Astrocyte (in vitro differentiated cells and primary cell): ENCODE measurements at regions not wholly inside any gene's neighbourhood (a gene's known extent, or its start where the extent isn't known, plus 50 kb on each side); places are given as distances from the start of the nearest gene placed in this dataset.

Experiments
- EZH2 ChIP-seq: IDR thresholded peaks from 2 replicates; pipeline ENCODE4 v1.6.1; 2012; ENCODE audit warnings: mild to moderate bottlenecking, low read length, inconsistent platforms; ENCODE audit not compliant: insufficient read depth
- TF ChIP-seq, protein P1 (sequence below): IDR thresholded peaks from 2 replicates; pipeline ENCODE4 v1.5.1; 2011; ENCODE audit warnings: low read depth, mild to moderate bottlenecking, inconsistent platforms, low read length, moderate library complexity; ENCODE audit not compliant: insufficient read depth

DNA sequence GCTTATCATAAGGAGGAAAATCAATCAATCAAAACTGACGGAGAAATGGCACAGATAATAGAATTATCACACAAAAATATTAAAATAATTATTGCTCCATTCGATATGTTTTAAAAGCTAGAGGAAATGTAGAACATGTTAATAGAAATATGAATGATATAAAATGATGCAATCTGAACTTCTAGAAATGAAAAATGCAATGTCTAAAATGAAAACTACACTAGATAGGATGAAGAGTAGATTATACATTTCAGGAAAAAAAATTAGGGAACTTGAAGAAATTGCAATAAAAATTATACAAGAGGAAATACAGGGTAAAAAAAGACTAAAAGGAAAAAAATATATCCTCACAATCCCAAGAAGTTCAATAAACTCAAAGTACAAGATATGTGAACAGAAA is 80.2 kb upstream of the TP63 start:
- TF ChIP-seq, protein P1, sequence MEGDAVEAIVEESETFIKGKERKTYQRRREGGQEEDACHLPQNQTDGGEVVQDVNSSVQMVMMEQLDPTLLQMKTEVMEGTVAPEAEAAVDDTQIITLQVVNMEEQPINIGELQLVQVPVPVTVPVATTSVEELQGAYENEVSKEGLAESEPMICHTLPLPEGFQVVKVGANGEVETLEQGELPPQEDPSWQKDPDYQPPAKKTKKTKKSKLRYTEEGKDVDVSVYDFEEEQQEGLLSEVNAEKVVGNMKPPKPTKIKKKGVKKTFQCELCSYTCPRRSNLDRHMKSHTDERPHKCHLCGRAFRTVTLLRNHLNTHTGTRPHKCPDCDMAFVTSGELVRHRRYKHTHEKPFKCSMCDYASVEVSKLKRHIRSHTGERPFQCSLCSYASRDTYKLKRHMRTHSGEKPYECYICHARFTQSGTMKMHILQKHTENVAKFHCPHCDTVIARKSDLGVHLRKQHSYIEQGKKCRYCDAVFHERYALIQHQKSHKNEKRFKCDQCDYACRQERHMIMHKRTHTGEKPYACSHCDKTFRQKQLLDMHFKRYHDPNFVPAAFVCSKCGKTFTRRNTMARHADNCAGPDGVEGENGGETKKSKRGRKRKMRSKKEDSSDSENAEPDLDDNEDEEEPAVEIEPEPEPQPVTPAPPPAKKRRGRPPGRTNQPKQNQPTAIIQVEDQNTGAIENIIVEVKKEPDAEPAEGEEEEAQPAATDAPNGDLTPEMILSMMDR, result no peak
- no peak for TF ChIP-seq EZH2
